ENCODE measurements at regions not wholly inside any gene's neighbourhood (a gene's known extent, or its start where the extent isn't known, plus 50 kb on each side); places are given as distances from the start of the nearest gene placed in this dataset.

GRCh38 chr2:145984580-145984979 lies 1464.7 kb upstream of the ZEB2 start:
- no peak overlapping the region for H3K9ac ChIP-seq (ENCODE audit: low read length in 3 of 3)
- intact Hi-C loops (cut with DNase I): no loop called here
- no peak for FAIRE-seq
- no peaks in the 10 kb centered on the region for H3K9me3 ChIP-seq (ENCODE audit: control insufficient read depth in 2 of 3, insufficient read depth in 1 of 3, low read length in 3 of 3)
- H3K4me3 ChIP-seq (ENCODE audit: low read length in 3 of 3): no peak overlapping the region
- H3K36me3 ChIP-seq (ENCODE audit: control insufficient read depth in 2 of 3, insufficient read depth in 3 of 3, low read length in 3 of 3): no peaks in the 10 kb centered on the region
- DNase-seq: no peak
- H3K27ac ChIP-seq (ENCODE audit: low read depth in 2 of 2, low read length in 2 of 2): no peak overlapping the region
- H3K4me1 ChIP-seq (ENCODE audit: control insufficient read depth in 2 of 3, insufficient read depth in 2 of 3, low read depth in 1 of 3, low read length in 3 of 3): no peaks in the 10 kb centered on the region
- H3K27me3 ChIP-seq (ENCODE audit: control insufficient read depth, insufficient read depth, low read length): no peaks in the 10 kb centered on the region
- no peak for TF ChIP-seq CTCF (IDR thresholded peaks at IDR 0.05; ENCODE audit: borderline replicate concordance, extremely low read depth, insufficient read depth)

- Histone ChIP-seq H3K27me3 (ENCODE audit: control insufficient read depth, insufficient read depth, low read length) (no peaks in the 10 kb centered on the region), H3K9ac (ENCODE audit: low read length in 3 of 3) (no peak overlapping the region), H3K27ac (ENCODE audit: low read depth in 2 of 2, low read length in 2 of 2) (no peak overlapping the region), H3K9me3 (ENCODE audit: control insufficient read depth in 2 of 3, insufficient read depth in 1 of 3, low read length in 3 of 3) (no peaks in the 10 kb centered on the region), H3K4me3 (ENCODE audit: low read length in 3 of 3) (no peak overlapping the region), H3K4me1 (ENCODE audit: control insufficient read depth in 2 of 3, insufficient read depth in 2 of 3, low read depth in 1 of 3, low read length in 3 of 3) (no peaks in the 10 kb centered on the region), H3K36me3 (ENCODE audit: control insufficient read depth in 2 of 3, insufficient read depth in 3 of 3, low read length in 3 of 3) (no peaks in the 10 kb centered on the region)
- FAIRE-seq (no peak), DNase-seq (no peak)
- TF ChIP-seq CTCF (IDR thresholded peaks at IDR 0.05; ENCODE audit: borderline replicate concordance, extremely low read depth, insufficient read depth): no peak
- intact Hi-C loops (cut with DNase I): no loop called here
Measured at GRCh38 chr2:145980318-145980717, 1460.4 kb upstream of the ZEB2 start.

GRCh38 chr2:145975406-145975805 lies 1455.5 kb upstream of the ZEB2 start:
- DNase-seq (no peak), FAIRE-seq (no peak)
- H3K9ac ChIP-seq (ENCODE audit: low read length in 3 of 3): no peak overlapping the region
- no peaks in the 10 kb centered on the region for H3K4me1 ChIP-seq (ENCODE audit: control insufficient read depth in 2 of 3, insufficient read depth in 2 of 3, low read depth in 1 of 3, low read length in 3 of 3)
- no peak overlapping the region for H3K4me3 ChIP-seq (ENCODE audit: low read length in 3 of 3)
- intact Hi-C loops (cut with DNase I): no loop called here
- H3K27ac ChIP-seq (ENCODE audit: low read depth in 2 of 2, low read length in 2 of 2): no peak overlapping the region
- H3K9me3 ChIP-seq (ENCODE audit: control insufficient read depth in 2 of 3, insufficient read depth in 1 of 3, low read length in 3 of 3): no peaks in the 10 kb centered on the region
- H3K27me3 ChIP-seq (ENCODE audit: control insufficient read depth, insufficient read depth, low read length): no peaks in the 10 kb centered on the region
- H3K36me3 ChIP-seq (ENCODE audit: control insufficient read depth in 2 of 3, insufficient read depth in 3 of 3, low read length in 3 of 3): no peaks in the 10 kb centered on the region
- no peak for TF ChIP-seq CTCF (IDR thresholded peaks at IDR 0.05; ENCODE audit: borderline replicate concordance, extremely low read depth, insufficient read depth)

- intact Hi-C loops (cut with DNase I): no loop called here
- H3K4me3 ChIP-seq (ENCODE audit: low read length in 3 of 3): no peak overlapping the region
- DNase-seq: no peak
- no peak for TF ChIP-seq CTCF (IDR thresholded peaks at IDR 0.05; ENCODE audit: borderline replicate concordance, extremely low read depth, insufficient read depth)
- no peak overlapping the region for H3K27ac ChIP-seq (ENCODE audit: low read depth in 2 of 2, low read length in 2 of 2)
- no peaks in the 10 kb centered on the region for H3K36me3 ChIP-seq (ENCODE audit: control insufficient read depth in 2 of 3, insufficient read depth in 3 of 3, low read length in 3 of 3)
- no peaks in the 10 kb centered on the region for H3K4me1 ChIP-seq (ENCODE audit: control insufficient read depth in 2 of 3, insufficient read depth in 2 of 3, low read depth in 1 of 3, low read length in 3 of 3)
- H3K9ac ChIP-seq (ENCODE audit: low read length in 3 of 3): no peak overlapping the region
- no peak for FAIRE-seq
- H3K9me3 ChIP-seq (ENCODE audit: control insufficient read depth in 2 of 3, insufficient read depth in 1 of 3, low read length in 3 of 3): no peaks in the 10 kb centered on the region
- H3K27me3 ChIP-seq (ENCODE audit: control insufficient read depth, insufficient read depth, low read length): no peaks in the 10 kb centered on the region
Measured at GRCh38 chr2:145961846-145962245, 1441.9 kb upstream of the ZEB2 start.

All from kidney (tissue), 13 donors.